K562 (cell line): ENCODE measurements at regions not wholly inside any gene's neighbourhood (a gene's known extent, or its start where the extent isn't known, plus 50 kb on each side); places are given as distances from the start of the nearest gene placed in this dataset.

Source experiments
- ATAC-seq: fragments of 200-7000 bp; cut with Tn5 transposase; 3 replicates; pipeline ENCODE4 v1.9.1; 2020; ENCODE audit warnings: moderate library complexity
- BruUV-seq: library from RNA; stranded (reverse); fragments of 400-500 nt; replicated peaks from 2 replicates; lab custom pipeline; 2021; lab: Mats Ljungman, UMichigan
- CTCF ChIA-PET: fragments of 300-600 bp; formaldehyde crosslinking; extraction: SDS; loops from one replicate; lab custom pipeline; 2021; ENCODE audit warnings: low intra/inter-chr PET ratio; lab: Yijun Ruan, JAX
- POLR2A ChIA-PET: fragments of 300-600, 350-650 bp; sonication (Branson Sonifier 250); formaldehyde crosslinking; extraction: SDS; loops from one replicate; lab custom pipeline; 2021; ENCODE audit warnings: antibody characterized with exemption, inconsistent platforms; lab: Yijun Ruan, JAX
- DNase-seq, 4 experiments: peaks; one replicate each; pipeline versions ENCODE4 v3.0.0 to v3.0.0-alpha.2; 2011 to 2018; ENCODE audit warnings: low spot score in 3 of 4, mixed read lengths in 3 of 4; ENCODE audit errors: extremely low read depth in 1 of 4
- FAIRE-seq: peaks from 2 replicates; lab custom pipeline; 2011; peaks lifted over from hg19 to GRCh38; lab: Jason Lieb, UNC
- H2AFZ ChIP-seq: 2 replicates; pipeline ENCODE4 v1.6.0; 2011; ENCODE audit warnings: low read depth, low read length, control low read depth, inconsistent platforms
- H3K27ac ChIP-seq: fragments of 200-600 bp; 3 replicates; pipeline ENCODE4 v1.8.0; 2011; ENCODE audit warnings: low read depth, mild to moderate bottlenecking, control low read depth, inconsistent platforms, low read length, moderate library complexity, mixed read lengths; ENCODE audit errors: extremely low read depth
- H3K27me3 ChIP-seq, 2 experiments: fragments of 300-600 bp in 1 of 2; 2 replicates in 1 of 2; 3 replicates in 1 of 2; pipeline versions ENCODE4 v1.6.0 to v1.8.0; 2011; ENCODE audit warnings: inconsistent platforms in 2 of 2, low read length in 2 of 2, mild to moderate bottlenecking in 1 of 2, mixed read lengths in 1 of 2, moderate library complexity in 1 of 2; ENCODE audit not compliant: control insufficient read depth in 2 of 2, insufficient read depth in 2 of 2
- H3K36me3 ChIP-seq: fragments of 300-600 bp; 3 replicates; pipeline ENCODE4 v1.8.0; 2011; ENCODE audit warnings: mild to moderate bottlenecking, low read length, inconsistent platforms; ENCODE audit not compliant: control insufficient read depth, insufficient read depth
- H3K4me1 ChIP-seq, 2 experiments: fragments of 200-600 bp in 1 of 2; replicated peaks in 1 of 2; 2 replicates in 1 of 2; 3 replicates in 1 of 2; pipeline versions ENCODE4 v1.5.1 to v1.8.0; 2011; ENCODE audit warnings: inconsistent platforms in 2 of 2, low read length in 2 of 2, mild to moderate bottlenecking in 1 of 2, mixed read lengths in 1 of 2, moderate library complexity in 1 of 2; ENCODE audit not compliant: control insufficient read depth in 2 of 2, insufficient read depth in 2 of 2
- H3K4me2 ChIP-seq: 2 replicates; pipeline ENCODE4 v1.6.1; 2011; ENCODE audit warnings: low read length, control low read depth, inconsistent platforms, mixed read lengths; ENCODE audit not compliant: insufficient read depth
- H3K4me3 ChIP-seq: fragments of 200-600 bp; sonication (generic), shearing (Covaris generic); 2 replicates; pipeline ENCODE4 v1.5.1; 2016; ENCODE audit warnings: control low read depth, inconsistent platforms
- H3K79me2 ChIP-seq: fragments of 200-600 bp; 3 replicates; pipeline ENCODE4 v1.8.0; 2011; ENCODE audit warnings: low read length, inconsistent platforms; ENCODE audit not compliant: control insufficient read depth, insufficient read depth
- H3K9ac ChIP-seq, 2 experiments: 2 replicates each; pipeline versions ENCODE4 v1.6.0 to v1.6.1; 2011; ENCODE audit warnings: low read depth in 2 of 2, low read length in 2 of 2, control low read depth in 1 of 2, inconsistent platforms in 1 of 2, mild to moderate bottlenecking in 1 of 2, mixed read lengths in 1 of 2; ENCODE audit not compliant: insufficient read depth in 1 of 2
- H3K9me1 ChIP-seq: one replicate; pipeline ENCODE4 v1.6.0; 2011; ENCODE audit warnings: inconsistent platforms, mild to moderate bottlenecking, low read length, moderate library complexity; ENCODE audit not compliant: control insufficient read depth, insufficient read depth
- H3K9me3 ChIP-seq: replicated peaks from 2 replicates; pipeline ENCODE4 v1.5.1; 2011; ENCODE audit warnings: low read depth, low read length, inconsistent platforms; ENCODE audit not compliant: control insufficient read depth, insufficient read depth
- H4K20me1 ChIP-seq: replicated peaks from 2 replicates; pipeline ENCODE4 v1.6.1; 2011; ENCODE audit warnings: low read length, inconsistent platforms, mixed read lengths; ENCODE audit not compliant: control insufficient read depth, insufficient read depth
- E2F3 ChIP-seq: fragments of 250-450 bp; sonication (Bioruptor Pico); IDR thresholded peaks from 2 replicates; pipeline ENCODE4 v1.4.0; 2020; ENCODE audit warnings: mild to moderate bottlenecking
- FOXM1 ChIP-seq, 2 experiments: fragments of 450-650 bp in 1 of 2; sonication (generic) in 1 of 2; formaldehyde crosslinking in 1 of 2; IDR thresholded peaks; 2 replicates each; pipeline versions ENCODE4 v1.6.1 to v1.9.0; 2017 to 2022; ENCODE audit warnings: low read depth in 2 of 2, mild to moderate bottlenecking in 2 of 2, missing genetic modification reagents in 1 of 2, moderate library complexity in 1 of 2
- GABPA ChIP-seq: fragments of 200-800 bp; sonication (Bioruptor generic); conservative IDR thresholded peaks from 2 replicates; pipeline ENCODE4 v1.6.1; 2016; ENCODE audit warnings: low read depth, missing genetic modification characterization, missing compliant biosample characterization
- KLF1 ChIP-seq: fragments of 450-650 bp; IDR thresholded peaks from 2 replicates; pipeline ENCODE4 v1.6.1; 2016; ENCODE audit warnings: missing genetic modification characterization, missing compliant biosample characterization
- MCM3 ChIP-seq: fragments of 450-650 bp; IDR thresholded peaks from 2 replicates; pipeline ENCODE4 v1.6.1; 2016
- MTA1 ChIP-seq: fragments of 450-650 bp; IDR thresholded peaks from 2 replicates; pipeline ENCODE4 v1.6.1; 2017; ENCODE audit warnings: borderline replicate concordance
- PBX2 ChIP-seq, 2 experiments: IDR thresholded peaks in 1 of 2; conservative IDR thresholded peaks in 1 of 2; 2 replicates each; pipeline ENCODE4 v1.6.1; 2016; ENCODE audit warnings: low read depth in 2 of 2, mild to moderate bottlenecking in 1 of 2, missing compliant biosample characterization in 1 of 2, missing genetic modification characterization in 1 of 2, moderate library complexity in 1 of 2
- PCBP1 ChIP-seq: fragments of 200-400 bp; formaldehyde crosslinking; IDR thresholded peaks from 2 replicates; pipeline ENCODE4 v1.6.1; 2018; ENCODE audit warnings: mild to moderate bottlenecking, low read depth, low read length; ENCODE audit not compliant: poor library complexity, severe bottlenecking
- PHB2 ChIP-seq: fragments of 450-650 bp; IDR thresholded peaks from 2 replicates; pipeline ENCODE4 v1.6.1; 2017; ENCODE audit warnings: low read depth
- TEAD2 ChIP-seq: fragments of 450-650 bp; IDR thresholded peaks from 2 replicates; pipeline ENCODE4 v1.6.1; 2016; ENCODE audit warnings: missing genetic modification characterization, control low read depth, missing compliant biosample characterization
- TFAM ChIP-seq: fragments of 250-450 bp; sonication (Bioruptor Pico); conservative IDR thresholded peaks from 2 replicates; pipeline ENCODE4 v1.5.0; 2021; ENCODE audit warnings: mild to moderate bottlenecking, moderate library complexity
- USF1 ChIP-seq: sonication (generic); formaldehyde crosslinking; IDR thresholded peaks from 2 replicates; pipeline ENCODE4 v1.9.0; 2022; ENCODE audit warnings: mild to moderate bottlenecking, missing genetic modification reagents
- ZKSCAN3 ChIP-seq: fragments of 250-450 bp; sonication (Bioruptor Pico); IDR thresholded peaks from 2 replicates; pipeline ENCODE4 v1.4.0; 2020
- ZNF12 ChIP-seq: sonication (generic); formaldehyde crosslinking; IDR thresholded peaks from 2 replicates; pipeline ENCODE4 v1.4.0; 2020; ENCODE audit warnings: mild to moderate bottlenecking, missing genetic modification reagents
- ZNF696 ChIP-seq: fragments of 250-450 bp; sonication (Bioruptor Pico); conservative IDR thresholded peaks from 2 replicates; pipeline ENCODE4 v1.4.0; 2020; ENCODE audit warnings: mild to moderate bottlenecking, moderate library complexity
- ZNF699 ChIP-seq: fragments of 250-450 bp; sonication (Bioruptor Pico); IDR thresholded peaks from 2 replicates; pipeline ENCODE4 v1.8.0; 2021; ENCODE audit warnings: mild to moderate bottlenecking, moderate library complexity; ENCODE audit not compliant: insufficient replicate concordance
- WGBS: fragments of 100-300 bp; shearing (Covaris generic); methylation state at CpG from one replicate; pipeline ENCODE4 v1.1.6; 2016; ENCODE audit warnings: low coverage, mixed read lengths; ENCODE audit not compliant: insufficient coverage; ENCODE audit errors: missing lambda C conversion rate; 5-methylcytosine and 5-hydroxymethylcytosine counted together
- in situ Hi-C: fragments of 300-500 bp; cut with MboI; formaldehyde crosslinking; loops from 4 replicates; pipeline ENCODE4 v1.15.0; 2018; ENCODE audit warnings: inconsistent platforms, mixed read lengths
- intact Hi-C: fragments of 100-400 bp; cut with micrococcal nuclease; formaldehyde crosslinking; loops from 2 replicates; pipeline ENCODE4 v1.14.2; 2022
- TF ChIP-seq, protein P1 (sequence below): fragments of 450-650 bp; formaldehyde crosslinking; IDR thresholded peaks from 2 replicates; pipeline ENCODE4 v1.4.0; 2020; ENCODE audit warnings: mild to moderate bottlenecking, moderate library complexity

- no peak for FAIRE-seq
- ATAC-seq = no peak
- Histone ChIP-seq H3K79me2 (no peaks in the 10 kb centered on the region), H3K27ac (no peak overlapping the region), H3K27me3 (no peaks in the 10 kb centered on the region), H3K36me3 (no peaks in the 10 kb centered on the region), H3K4me1 (no peaks in the 10 kb centered on the region), H3K4me3 (no peak overlapping the region), H4K20me1 (no peaks in the 10 kb centered on the region), H3K9me3 (no peaks in the 10 kb centered on the region), H3K9ac (no peak overlapping the region), H3K9me1 (no peaks in the 10 kb centered on the region), H2AFZ (no peak overlapping the region), H3K4me2 (no peak overlapping the region)
- in situ Hi-C loops = no loop called here
- intact Hi-C loops = no loop called here
- TF ChIP-seq TFAM (CRISPR knock-in tag) (no peak), ZNF699 (CRISPR knock-in tag) (no peak), MTA1 (no peak), PBX2 (CRISPR knock-in tag; IDR thresholded peaks at IDR 0.05; ENCODE audit: low read depth) (no peak), PBX2 (tag; conservative IDR thresholded peaks at IDR 0.05; ENCODE audit: low read depth) (no peak), USF1 (CRISPR knock-in tag) (no peak), PCBP1 (no peak), MCM3 (no peak), E2F3 (CRISPR knock-in tag) (no peak), ZNF12 (CRISPR knock-in tag) (no peak), PHB2 (no peak), ZKSCAN3 (CRISPR knock-in tag) (no peak), KLF1 (tag) (no peak), GABPA (tag) (no peak), TEAD2 (tag) (no peak), FOXM1 (IDR thresholded peaks at IDR 0.05; ENCODE audit: low read depth) (no peak), FOXM1 (CRISPR knock-in tag; IDR thresholded peaks at IDR 0.05; ENCODE audit: low read depth) (no peak), ZNF696 (CRISPR knock-in tag) (no peak)
- TF ChIP-seq, protein P1, sequence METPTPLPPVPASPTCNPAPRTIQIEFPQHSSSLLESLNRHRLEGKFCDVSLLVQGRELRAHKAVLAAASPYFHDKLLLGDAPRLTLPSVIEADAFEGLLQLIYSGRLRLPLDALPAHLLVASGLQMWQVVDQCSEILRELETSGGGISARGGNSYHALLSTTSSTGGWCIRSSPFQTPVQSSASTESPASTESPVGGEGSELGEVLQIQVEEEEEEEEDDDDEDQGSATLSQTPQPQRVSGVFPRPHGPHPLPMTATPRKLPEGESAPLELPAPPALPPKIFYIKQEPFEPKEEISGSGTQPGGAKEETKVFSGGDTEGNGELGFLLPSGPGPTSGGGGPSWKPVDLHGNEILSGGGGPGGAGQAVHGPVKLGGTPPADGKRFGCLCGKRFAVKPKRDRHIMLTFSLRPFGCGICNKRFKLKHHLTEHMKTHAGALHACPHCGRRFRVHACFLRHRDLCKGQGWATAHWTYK = no peak
- no peak for DNase-seq
- BruUV-seq = no TSS peak
- ChIA-PET CTCF (no interaction called here), POLR2A (no interaction called here)
- 0% methylated on average over 3 of the region's 4 CpGs for WGBS
These were observed 1673.9 kb upstream of the WWC1 start for GRCh38 chr5:166617507-166617906.
